Suprapubic skin (tissue), 4 donors: ENCODE measurements at regions not wholly inside any gene's neighbourhood (a gene's known extent, or its start where the extent isn't known, plus 50 kb on each side); places are given as distances from the start of the nearest gene placed in this dataset.

Experiments used
- DNase-seq, 2 donors: peaks; one replicate each; pipeline ENCODE4 v3.0.0-alpha.2; 2019; ENCODE audit warnings: low spot score in 2 of 2
- H3K27ac ChIP-seq: fragments of 200-600 bp; sonication (generic); one replicate; pipeline ENCODE4 v1.5.1; 2019
- H3K27me3 ChIP-seq: fragments of 200-600 bp; sonication (generic); one replicate; pipeline ENCODE4 v1.5.1; 2019
- H3K36me3 ChIP-seq: fragments of 200-600 bp; sonication (generic); one replicate; pipeline ENCODE4 v1.5.1; 2019
- H3K4me1 ChIP-seq: fragments of 200-600 bp; sonication (generic); one replicate; pipeline ENCODE4 v1.5.1; 2019
- H3K4me3 ChIP-seq: fragments of 200-600 bp; sonication (generic); one replicate; pipeline ENCODE4 v1.5.1; 2019; ENCODE audit warnings: mild to moderate bottlenecking
- H3K9me3 ChIP-seq: fragments of 200-600 bp; sonication (generic); one replicate; pipeline ENCODE4 v1.5.1; 2019
- CTCF ChIP-seq, 2 donors: fragments of 200-600 bp in 1 of 2; fragments of 450-650 bp in 1 of 2; sonication (generic) in 1 of 2; IDR thresholded peaks; one replicate each; pipeline ENCODE4 v1.5.1; 2016 to 2019; ENCODE audit warnings: antibody characterized with exemption in 2 of 2, mild to moderate bottlenecking in 1 of 2, moderate library complexity in 1 of 2
- EP300 ChIP-seq: sonication (generic); formaldehyde crosslinking; IDR thresholded peaks from one replicate; pipeline ENCODE4 v1.6.1; 2017; ENCODE audit warnings: antibody characterized with exemption
- POLR2A ChIP-seq, 2 donors: fragments of 450-650 bp; IDR thresholded peaks; one replicate each; pipeline ENCODE4 v1.6.1; 2017; ENCODE audit warnings: antibody characterized with exemption in 2 of 2, mild to moderate bottlenecking in 2 of 2, moderate library complexity in 2 of 2
- POLR2AphosphoS5 ChIP-seq, 3 donors: sonication (generic); formaldehyde crosslinking; IDR thresholded peaks; one replicate each; pipeline ENCODE4 v1.6.1; 2017; ENCODE audit warnings: antibody characterized with exemption in 3 of 3
- WGBS: methylation state at CpG from one replicate; pipeline ENCODE4 v1.1.5; 2018; 5-methylcytosine and 5-hydroxymethylcytosine counted together

- DNase-seq: no peak
- Histone ChIP-seq H3K36me3 (no peaks in the 10 kb centered on the region), H3K4me3 (no peak overlapping the region), H3K27me3 (peaks cover 6% of the 10 kb centered on the region), H3K4me1 (no peaks in the 10 kb centered on the region), H3K9me3 (no peaks in the 10 kb centered on the region), H3K27ac (no peak overlapping the region)
- WGBS: 69% methylated on average over 8 of the region's 8 CpGs
- TF ChIP-seq POLR2AphosphoS5 (IDR thresholded peaks at IDR 0.05) (no peak), CTCF (IDR thresholded peaks at IDR 0.05) (no peak), POLR2A (IDR thresholded peaks at IDR 0.05) (no peak)
Measured at GRCh38 chr20:60888771-60889170, 363.3 kb upstream of the CDH4 start.

- no peak for DNase-seq
- no peak overlapping the region for H3K4me3 ChIP-seq
- no peaks in the 10 kb centered on the region for H3K27me3 ChIP-seq
- no peaks in the 10 kb centered on the region for H3K9me3 ChIP-seq
- H3K27ac ChIP-seq: no peak overlapping the region
- H3K36me3 ChIP-seq: no peaks in the 10 kb centered on the region
- TF ChIP-seq CTCF (IDR thresholded peaks at IDR 0.05) (no peak), POLR2AphosphoS5 (IDR thresholded peaks at IDR 0.05) (no peak), POLR2A (IDR thresholded peaks at IDR 0.05) (no peak), EP300 (no peak)
- WGBS: 82% methylated on average over 3 of the region's 3 CpGs
- H3K4me1 ChIP-seq: no peaks in the 10 kb centered on the region
Measured at GRCh38 chr20:60892095-60892813, 359.8 kb upstream of the CDH4 start.

GRCh38 chr20:60894091-60894490 is 358.0 kb upstream of the CDH4 start:
- WGBS: 84% methylated on average over 5 of the region's 5 CpGs
- no peaks in the 10 kb centered on the region for H3K36me3 ChIP-seq
- no peaks in the 10 kb centered on the region for H3K4me1 ChIP-seq
- no peak for DNase-seq
- no peaks in the 10 kb centered on the region for H3K9me3 ChIP-seq
- H3K4me3 ChIP-seq: no peak overlapping the region
- H3K27ac ChIP-seq: no peak overlapping the region
- no peaks in the 10 kb centered on the region for H3K27me3 ChIP-seq
- TF ChIP-seq CTCF (IDR thresholded peaks at IDR 0.05): no peak

GRCh38 chr20:60895363-60896079 is 356.5 kb upstream of the CDH4 start:
- no peak for DNase-seq
- Histone ChIP-seq H3K36me3 (no peaks in the 10 kb centered on the region), H3K9me3 (no peaks in the 10 kb centered on the region), H3K4me1 (no peaks in the 10 kb centered on the region), H3K4me3 (no peak overlapping the region), H3K27me3 (peaks cover 3% of the 10 kb centered on the region), H3K27ac (no peak overlapping the region)
- 93% methylated on average over 5 of the region's 5 CpGs for WGBS
- TF ChIP-seq EP300 (no peak), CTCF (IDR thresholded peaks at IDR 0.05) (no peak), POLR2AphosphoS5 (IDR thresholded peaks at IDR 0.05) (no peak), POLR2A (IDR thresholded peaks at IDR 0.05) (no peak)

- no peaks in the 10 kb centered on the region for H3K4me1 ChIP-seq
- TF ChIP-seq CTCF (IDR thresholded peaks at IDR 0.05): no peak
- no peak for TF ChIP-seq EP300
- TF ChIP-seq POLR2A (IDR thresholded peaks at IDR 0.05): no peak
- TF ChIP-seq POLR2AphosphoS5 (IDR thresholded peaks at IDR 0.05): no peak
- no peak for DNase-seq
- no peak overlapping the region for H3K4me3 ChIP-seq
- no peaks in the 10 kb centered on the region for H3K36me3 ChIP-seq
- H3K9me3 ChIP-seq: no peaks in the 10 kb centered on the region
- H3K27me3 ChIP-seq: peaks cover 3% of the 10 kb centered on the region
- WGBS: 34% methylated on average over 2 of the region's 2 CpGs
- no peak overlapping the region for H3K27ac ChIP-seq
Measured at GRCh38 chr20:60897976-60898375, 354.1 kb upstream of the CDH4 start.
